HG02623 (cell line): ENCODE measurements at regions not wholly inside any gene's neighbourhood (a gene's known extent, or its start where the extent isn't known, plus 50 kb on each side); places are given as distances from the start of the nearest gene placed in this dataset.

Experiments
- ATAC-seq: cut with Tn5 transposase; IDR thresholded peaks from one replicate; pipeline ENCODE4 v1.9.1; 2021; ENCODE audit warnings: moderate library complexity; ENCODE audit not compliant: unreplicated experiment

DNA sequence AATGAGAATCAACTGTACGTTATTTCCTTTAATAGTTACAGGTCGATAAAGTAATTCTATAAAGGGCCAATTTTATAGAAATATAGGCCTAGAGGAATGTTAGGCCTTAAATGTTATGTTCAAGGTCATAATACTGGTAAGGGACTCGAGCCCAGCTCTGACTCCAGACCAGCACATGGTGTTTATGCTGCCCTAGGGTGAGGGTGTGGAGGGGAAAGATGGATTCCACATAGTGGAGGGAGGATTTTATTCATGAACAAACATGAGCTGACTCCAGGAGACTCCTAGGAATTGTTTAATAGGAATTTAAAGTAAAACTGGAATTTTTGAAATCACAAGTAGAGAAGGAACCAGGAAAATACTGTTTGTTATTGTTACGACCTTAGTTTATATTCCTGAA lies 139.9 kb downstream of the LACC1 start:
- no peak for ATAC-seq

DNA sequence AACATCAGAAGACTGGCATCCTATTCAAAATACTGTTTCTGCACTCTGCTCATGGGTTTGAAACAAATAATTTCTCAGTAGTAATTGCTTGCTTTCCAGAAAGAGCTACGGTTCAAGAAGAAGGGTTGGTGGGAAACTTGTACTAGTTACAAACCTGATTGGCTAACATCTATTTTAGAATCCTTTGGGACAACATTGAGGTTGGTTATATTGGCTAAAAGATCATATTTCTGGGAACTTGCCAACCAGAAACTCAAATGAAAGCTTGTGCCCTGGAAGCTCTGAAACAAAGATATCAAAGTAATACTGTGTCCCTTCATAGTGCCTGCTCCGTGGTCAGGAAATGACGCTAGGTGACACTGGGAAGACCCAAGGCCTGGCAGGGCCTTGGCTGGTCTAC lies 141.7 kb downstream of the LACC1 start:
- ATAC-seq, result no peak

DNA sequence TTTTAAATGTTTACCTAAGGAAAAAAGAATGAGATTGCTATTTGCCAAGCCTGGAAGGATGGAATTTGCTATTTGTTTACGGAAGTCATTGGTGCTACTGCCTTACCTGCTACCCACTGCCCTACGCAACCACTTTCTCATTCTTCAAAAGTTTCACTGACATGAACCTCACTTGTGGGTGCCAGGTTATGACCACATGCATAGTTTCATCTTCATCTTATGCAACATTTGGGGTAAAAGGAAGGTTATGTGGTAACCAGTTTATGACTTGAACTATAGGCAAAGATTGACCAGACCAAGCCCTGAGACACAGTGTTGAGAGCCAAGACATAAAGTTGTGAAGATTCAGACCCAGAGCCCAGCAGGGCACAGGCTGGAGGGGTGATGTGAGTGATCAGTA lies 142.5 kb downstream of the LACC1 start:
- ATAC-seq, result no peak

DNA sequence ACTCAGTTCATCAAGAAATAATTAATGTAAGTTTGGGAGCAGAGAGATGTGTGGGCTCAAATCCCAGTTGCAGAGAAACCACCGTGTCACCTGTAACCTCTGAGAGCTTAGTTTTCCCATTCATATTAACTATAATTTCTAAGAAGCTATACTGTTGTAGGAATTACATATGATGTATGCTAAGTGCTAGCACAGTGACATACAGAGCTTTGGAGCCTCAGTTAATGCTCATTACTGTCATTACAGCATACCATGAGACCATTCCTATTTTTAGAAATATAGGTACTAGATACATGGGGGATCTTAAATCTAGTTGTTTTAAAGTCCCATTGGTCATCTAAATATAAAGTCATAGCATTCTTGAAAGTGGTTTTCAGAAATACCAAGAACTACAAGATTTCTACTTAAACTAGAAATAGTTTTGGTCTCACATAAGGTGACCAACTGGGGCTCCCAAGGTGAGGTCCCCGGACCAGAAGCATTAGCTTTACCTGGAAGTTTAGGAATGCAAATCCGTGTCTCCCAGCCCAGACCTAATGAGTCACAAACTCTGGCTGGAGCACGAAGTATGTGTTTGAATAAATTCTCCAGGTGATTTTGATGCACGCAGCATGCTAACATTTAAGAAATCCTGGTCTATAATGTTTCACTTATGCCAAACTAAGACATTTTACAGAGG lies 144.6 kb downstream of the LACC1 start:
- no peak for ATAC-seq

DNA sequence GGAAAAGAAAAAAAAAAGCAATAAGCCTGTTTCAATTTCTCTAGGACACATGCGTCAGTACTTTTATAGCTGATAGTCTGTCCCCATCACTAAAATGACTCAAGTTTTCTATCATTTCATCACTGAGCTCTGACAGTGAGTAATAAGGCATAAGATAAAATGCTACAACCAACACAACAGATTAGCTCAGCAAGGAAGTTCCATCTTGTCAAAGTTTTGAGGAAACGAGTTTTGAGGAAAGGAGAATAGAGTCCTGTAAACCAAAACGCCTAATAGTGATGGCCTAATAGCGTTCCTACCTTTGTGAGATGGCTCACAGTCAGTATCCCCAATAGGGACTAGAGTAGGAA lies 145.1 kb downstream of the LACC1 start:
- no peak for ATAC-seq

DNA sequence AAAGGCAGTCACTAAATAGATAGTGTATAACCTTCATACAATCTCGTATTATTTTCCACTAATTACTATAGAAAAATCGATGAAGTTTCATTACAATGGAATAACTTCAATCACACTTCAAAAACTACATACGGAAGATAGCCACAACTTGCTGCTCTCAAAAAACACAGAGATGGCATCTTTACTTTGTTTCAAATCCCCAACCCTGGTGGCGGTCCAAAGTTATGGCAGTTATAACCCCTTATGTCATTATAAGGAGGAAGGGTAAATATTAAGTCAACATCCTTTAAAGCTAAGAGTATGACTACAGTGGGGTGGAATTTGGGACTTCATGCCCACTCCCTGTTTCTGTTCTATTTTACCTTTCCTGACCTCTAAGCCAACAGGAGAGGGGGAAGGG lies 146.5 kb downstream of the LACC1 start:
- no peak for ATAC-seq

DNA sequence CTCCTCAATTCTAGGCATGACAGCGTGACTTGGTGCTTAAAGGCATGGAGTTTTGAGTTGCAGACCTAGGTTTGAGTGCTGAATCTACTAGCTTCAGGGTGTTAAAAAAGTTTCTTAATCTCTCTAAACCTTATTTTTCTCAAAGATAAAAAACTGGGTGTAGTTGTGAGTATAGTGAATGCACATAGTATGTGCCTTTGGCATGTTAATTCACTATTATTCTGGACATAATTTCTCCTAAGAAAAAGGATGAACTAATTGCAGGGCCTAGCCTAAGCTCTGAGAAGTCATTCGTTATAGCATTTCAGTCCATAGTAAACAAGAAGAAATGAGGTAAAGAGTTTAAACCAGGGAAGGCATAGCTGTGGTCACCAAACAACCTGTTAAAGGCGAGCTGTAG lies 149.0 kb downstream of the LACC1 start:
- no peak for ATAC-seq

DNA sequence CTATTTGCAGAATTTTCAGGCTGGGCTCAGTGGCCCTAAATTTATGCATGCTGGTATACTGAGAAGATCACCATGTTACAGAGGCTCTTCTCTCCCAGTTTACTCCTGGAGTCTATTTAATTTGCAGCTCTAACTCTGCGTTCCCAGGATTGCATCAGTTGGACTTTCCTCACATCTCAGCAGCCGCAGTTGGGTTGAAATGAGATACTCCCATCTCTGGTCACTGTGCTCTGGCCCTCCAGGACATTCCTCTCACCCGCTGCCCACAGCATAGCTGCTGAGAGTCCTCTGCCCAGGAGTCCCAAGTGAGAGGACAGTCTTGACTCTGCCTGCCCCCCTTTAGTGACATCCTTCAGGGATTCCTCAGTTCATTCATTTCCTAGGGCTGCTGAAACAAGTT lies 150.9 kb downstream of the LACC1 start:
- ATAC-seq, result no peak

DNA sequence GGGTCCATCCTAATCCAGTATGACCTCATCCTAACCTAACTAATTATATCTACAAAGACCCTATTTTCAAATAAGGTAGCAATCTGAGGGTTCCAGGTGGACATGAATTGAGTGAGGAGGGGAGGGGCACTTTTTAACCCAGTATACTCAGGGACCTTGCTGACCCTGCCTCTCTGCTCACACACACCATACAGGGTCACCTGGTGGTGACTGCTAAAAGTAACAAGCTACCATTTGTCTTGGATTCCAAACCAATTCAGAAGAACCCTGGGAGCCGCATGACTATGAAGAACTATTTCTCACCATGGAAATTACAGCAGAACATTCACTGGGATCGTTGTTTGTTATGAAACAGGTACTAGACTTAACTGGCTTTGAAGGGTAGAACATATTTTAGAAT lies 151.9 kb downstream of the LACC1 start:
- no peak for ATAC-seq

DNA sequence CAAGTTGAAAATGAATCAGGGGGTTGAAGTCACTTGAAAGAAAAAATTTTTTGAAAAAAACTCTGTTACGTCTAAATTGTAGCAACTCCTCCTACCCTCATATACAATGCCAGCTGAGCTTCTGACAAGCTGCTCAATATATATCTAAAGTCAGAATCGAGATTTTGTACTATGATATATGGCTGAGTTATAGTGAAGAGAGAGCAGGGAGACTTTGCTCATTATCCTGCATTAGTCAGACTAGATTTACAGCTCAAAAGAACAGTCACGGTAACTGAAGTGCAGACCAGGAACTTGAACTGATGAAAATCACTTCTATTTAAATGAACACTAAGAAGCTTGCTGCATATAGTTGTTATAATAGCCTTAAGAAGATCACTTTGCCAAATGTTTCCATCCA lies 153.1 kb downstream of the LACC1 start:
- no peak for ATAC-seq

DNA sequence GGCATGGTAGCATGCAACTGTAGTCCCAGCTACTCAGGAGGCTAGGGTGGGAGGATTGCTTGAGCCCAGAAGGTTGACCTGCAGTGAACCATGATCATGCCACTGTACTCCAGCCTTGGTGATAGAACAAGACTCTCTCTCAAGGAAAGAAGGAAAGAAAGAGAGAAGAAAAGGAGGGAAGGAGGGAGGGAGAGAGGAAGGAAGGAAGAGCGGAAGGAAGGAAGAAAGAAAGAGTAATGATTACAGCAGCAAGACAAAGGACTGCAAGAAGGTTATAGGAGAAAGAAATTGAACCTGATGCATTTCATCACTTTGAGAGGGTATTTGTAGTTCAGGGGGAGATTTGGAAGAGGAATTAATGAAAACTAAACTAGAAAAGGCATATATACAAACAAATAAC lies 155.7 kb downstream of the LACC1 start:
- ATAC-seq, result no peak

DNA sequence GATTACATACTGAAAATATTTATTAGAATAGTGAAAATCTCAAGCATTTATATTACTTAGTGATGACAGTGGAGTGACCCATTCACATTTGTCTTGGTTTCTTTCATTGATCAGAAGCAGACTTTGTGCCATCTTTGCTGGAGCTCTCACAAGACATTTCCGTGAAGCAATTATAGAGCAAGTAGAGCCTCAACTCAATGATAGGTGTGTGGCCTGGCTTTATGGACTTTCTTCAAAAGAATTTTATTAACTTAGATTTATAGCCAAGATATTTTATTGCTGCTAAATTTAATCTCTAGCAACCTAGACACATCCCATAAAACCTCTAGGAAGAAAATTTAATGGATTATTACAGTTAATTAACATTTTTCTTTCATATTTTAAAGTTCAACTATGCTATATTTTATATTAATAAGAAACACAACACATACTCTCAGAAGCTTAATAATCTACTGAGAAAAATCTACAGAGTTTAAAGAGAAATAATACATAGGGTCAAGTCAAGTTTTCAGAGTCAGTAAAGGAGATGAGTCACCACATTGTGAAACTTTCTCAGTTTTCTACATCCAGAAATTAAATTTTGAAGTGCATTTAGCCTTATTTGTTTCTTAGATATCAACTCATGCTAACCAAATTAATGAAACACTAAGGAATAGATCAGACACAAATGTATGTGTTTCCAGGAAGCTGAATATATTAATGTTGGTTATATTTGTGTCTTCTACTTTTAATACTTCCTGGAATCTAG lies 160.5 kb downstream of the LACC1 start:
- ATAC-seq, result no peak

DNA sequence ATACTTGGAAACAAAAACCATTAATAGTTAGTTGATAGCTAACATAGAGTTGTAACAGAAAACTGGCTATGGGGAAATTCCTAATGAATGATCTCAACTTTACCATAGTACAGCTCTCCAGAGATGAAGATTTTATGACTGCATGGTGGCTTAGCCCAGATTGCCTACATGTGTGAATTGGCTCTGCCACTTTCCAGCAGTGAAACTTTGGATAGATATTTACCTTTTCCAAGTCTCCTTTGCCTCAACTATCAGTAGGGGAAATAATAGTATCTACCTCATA lies 161.1 kb downstream of the LACC1 start:
- ATAC-seq, result no peak

DNA sequence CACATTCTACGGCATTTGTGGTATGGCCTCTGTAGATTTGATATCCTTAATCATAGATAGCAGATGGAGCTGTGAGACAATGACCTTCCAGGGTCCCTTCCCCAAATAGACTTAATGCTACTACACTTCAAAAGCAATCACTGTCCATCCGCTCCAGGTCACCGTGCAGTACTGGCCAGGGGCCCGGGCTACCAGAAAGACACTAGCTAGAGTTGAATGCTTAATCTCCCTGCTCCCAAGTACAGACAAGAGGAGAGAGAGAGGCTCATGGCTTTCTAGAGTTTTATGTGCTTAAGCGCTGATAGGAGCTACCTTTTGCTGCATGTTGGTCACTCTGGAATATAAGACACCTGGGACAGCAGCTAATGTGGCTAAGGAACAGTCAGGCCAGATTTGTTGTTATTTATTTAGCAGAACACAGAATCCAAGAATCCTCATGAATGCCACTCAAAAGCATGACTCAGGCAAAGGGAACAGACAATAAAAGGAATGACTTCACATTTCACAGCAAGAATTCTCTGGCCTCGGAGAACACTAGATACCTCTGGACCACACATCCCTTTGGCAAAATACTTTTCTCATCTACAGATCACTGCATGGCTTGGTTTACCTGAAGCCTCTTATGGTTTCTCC lies 165.0 kb downstream of the LACC1 start:
- no peak for ATAC-seq

DNA sequence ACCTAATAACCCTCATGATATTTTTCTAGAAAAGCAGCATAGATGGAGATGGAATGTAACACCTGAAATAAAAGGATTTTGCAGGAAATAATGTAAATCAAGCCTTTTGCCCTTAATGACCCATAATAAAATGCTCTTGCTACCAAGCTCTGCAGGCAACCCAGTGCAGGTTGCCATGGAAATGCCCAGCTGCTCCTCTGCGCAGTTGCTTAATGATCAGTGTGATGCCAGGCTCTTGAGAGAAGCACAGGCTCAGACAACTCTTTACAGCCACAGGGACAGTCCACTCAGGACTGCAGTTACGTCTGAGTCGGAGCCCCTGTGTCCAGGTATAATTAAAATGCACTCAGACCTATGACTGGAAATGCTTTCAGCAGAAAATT lies 165.5 kb downstream of the LACC1 start:
- ATAC-seq, result no peak

DNA sequence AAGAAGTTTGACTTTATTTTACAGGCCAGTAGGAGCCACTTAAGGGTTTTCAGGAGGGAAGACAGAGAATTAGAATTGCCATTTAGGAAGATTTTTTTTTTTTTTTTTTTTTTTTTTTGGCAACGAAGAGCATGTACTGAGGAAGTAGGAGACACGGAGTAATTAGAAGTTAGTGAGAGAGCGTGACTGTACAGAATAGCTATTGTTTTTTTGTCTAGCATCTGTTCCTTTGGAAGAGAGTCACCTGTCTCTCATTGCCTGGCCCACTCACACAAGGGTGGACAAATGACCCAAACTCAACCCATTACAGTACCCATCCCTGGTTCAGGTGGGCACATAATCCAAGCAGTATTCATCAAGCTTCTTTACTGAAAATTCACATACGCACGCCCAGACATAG lies 166.7 kb downstream of the LACC1 start:
- ATAC-seq, result no peak

DNA sequence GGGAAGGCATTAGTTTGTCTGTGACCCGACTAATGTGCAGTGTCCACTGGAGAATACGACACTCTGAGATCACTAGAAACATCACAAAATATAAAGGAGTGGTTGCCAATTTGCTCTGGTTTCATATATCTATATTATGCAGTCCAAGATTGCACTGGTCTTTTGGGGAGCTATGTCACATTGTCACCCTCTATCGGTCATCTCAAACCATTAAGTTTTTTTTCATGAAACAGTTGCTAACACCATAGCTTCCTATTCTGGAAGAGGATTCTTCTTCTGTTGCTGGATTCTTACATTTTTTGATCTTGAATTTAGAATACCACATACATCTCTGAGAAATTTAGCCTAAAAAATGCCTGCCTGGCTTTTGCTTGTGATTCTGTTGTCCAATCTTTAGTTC lies 168.6 kb downstream of the LACC1 start:
- no peak for ATAC-seq

DNA sequence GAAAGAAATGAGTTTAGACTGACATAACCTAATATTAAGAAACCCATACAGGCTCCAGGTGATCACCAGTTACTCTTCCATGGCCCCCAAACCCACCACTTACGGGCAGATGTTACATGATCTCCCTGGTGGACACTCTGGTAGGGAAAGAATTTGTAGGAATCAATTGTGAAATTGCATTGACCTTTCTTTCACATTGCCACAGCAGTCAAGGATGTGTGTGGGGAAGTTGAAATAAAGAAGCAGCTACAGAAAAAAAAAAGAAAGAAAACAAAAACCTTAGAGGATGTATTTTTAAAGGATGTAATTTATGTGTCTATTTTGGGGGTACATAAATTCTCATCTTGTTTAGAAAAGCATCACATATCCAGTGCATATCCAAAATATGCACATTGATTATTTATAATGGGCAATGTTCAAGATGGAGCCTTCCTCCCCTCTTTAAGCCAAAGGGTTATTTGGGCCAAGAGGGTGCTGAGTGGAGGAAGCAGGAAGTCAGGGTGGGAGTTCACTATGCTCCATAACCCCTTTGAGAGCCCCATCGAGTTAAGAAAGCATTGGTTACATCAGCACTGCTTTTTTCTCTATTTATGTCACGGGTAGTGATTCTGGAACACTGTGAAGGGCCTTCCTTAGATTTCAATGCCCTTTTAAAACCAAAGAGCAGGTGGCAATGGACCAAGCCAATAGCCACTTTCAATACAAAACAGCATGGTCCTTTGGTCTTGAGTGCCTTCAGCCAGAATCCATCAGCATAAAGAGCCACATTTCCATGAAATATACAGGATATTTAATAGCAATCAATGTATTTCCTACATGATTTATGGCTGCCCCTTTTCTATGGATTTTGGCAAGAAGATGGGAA lies 169.6 kb downstream of the LACC1 start:
- no peak for ATAC-seq

DNA sequence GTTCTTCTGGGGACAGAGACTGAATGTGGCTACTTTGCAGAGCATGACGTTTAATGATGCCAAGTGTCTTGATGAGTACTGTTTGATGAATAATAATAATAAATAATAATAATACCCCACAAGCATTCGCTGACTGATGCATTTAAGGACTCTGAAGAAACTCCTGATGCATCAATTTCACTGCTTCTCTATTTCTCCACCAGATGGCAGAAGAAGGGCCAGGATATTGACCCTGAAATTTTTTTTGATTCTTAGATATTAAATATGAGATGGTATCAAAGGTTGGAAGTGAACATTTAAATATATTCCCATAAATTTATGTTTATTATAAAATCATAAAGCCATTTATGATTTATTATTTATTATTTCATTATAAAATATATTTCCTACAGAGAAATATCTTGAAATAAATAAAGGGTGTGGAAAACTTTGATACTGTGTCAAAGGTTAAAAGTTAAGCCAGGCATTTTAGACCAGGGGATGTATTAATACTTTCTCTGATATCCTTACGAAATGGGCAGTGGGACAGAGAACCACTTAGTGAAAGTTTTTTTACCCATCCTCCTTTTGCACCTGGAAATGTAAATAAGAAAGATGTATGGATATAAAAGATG lies 170.9 kb downstream of the LACC1 start:
- ATAC-seq, result no peak

DNA sequence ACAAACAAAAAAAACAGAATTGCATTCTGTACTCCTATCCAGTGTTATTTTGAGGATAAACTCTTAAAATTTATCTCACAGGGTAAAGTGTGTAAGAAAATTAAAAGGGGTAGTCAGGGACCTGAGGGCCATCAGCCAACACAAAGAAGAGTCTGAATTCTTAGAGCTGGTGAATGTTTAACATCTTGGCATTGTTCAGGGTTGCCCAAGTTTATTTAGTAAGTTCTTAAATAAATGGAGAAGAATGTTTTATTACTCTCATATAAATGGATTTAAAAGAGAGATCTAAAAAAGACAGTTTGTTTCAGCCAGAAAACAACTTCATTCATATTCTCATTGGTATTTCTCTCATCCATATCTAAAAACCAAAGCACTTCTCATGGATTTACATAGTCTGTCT lies 171.7 kb downstream of the LACC1 start:
- no peak for ATAC-seq

DNA sequence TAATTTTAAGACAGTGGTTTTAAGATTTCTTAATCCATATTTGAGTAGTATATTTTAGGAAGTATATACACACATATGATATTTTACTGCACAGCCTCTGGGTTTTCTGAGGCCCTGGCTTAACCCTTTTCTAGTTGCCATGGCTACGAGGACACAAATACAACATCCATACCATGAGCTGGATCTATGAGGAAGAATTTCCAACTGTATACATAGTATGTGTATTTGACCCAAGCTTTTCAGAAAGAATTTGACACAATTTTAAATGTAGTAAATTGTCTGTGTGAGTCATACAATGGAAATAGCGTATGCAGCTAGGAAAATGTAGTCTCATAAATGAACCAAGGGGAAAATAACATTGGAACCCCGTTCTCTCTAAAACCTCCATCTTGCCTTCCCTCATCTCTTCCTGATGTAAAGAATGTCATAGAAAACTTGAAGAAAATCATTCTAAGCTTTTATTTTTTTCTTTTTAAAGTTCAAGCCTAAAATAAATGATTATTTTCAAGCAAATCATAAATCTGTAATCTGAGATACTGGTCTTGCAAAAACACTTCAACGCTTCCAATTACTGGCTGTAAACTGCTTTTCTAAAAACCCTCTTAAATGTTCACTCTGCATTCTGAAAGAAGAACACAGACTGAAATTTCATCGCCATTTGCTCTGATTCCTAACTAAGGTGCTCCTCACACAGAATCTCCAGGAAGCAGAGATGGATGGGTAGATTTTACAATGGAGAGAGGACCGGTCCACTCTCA lies 172.4 kb downstream of the LACC1 start:
- no peak for ATAC-seq
